NCI-H82 (cell line): ENCODE measurements at regions not wholly inside any gene's neighbourhood (a gene's known extent, or its start where the extent isn't known, plus 50 kb on each side); places are given as distances from the start of the nearest gene placed in this dataset.

ENCODE experiments used
- DNase-seq: peaks from one replicate; lab custom pipeline; 2025; lab: John Stamatoyannopoulos, UW

- no peak for DNase-seq
Measured at GRCh38 chr4:127534041-127534825, 98.5 kb upstream of the INTU start.

GRCh38 chr4:127538016-127538415, 94.7 kb upstream of the INTU start:
- DNase-seq: no peak

- DNase-seq: no peak
Measured at GRCh38 chr4:127540497-127541025, 92.2 kb upstream of the INTU start.

DNA sequence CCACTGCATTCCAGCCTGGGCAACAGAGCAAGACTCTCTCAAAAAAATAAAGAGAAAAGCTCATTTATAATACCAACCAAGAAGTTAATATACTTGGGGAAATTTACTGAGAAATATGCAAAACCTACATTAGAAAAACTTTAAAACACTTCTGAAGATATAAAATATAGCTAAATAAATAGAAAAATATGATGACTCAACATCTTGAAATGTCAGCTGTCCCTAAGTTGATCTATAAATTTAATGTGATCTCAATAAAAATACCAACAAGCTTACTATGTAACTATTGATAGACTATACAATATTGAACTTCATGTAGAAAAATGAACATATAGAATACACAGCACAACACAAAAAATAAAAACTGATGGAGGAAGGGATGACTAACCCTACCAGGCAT, 87.5 kb upstream of the INTU start:
- no peak for DNase-seq

DNA sequence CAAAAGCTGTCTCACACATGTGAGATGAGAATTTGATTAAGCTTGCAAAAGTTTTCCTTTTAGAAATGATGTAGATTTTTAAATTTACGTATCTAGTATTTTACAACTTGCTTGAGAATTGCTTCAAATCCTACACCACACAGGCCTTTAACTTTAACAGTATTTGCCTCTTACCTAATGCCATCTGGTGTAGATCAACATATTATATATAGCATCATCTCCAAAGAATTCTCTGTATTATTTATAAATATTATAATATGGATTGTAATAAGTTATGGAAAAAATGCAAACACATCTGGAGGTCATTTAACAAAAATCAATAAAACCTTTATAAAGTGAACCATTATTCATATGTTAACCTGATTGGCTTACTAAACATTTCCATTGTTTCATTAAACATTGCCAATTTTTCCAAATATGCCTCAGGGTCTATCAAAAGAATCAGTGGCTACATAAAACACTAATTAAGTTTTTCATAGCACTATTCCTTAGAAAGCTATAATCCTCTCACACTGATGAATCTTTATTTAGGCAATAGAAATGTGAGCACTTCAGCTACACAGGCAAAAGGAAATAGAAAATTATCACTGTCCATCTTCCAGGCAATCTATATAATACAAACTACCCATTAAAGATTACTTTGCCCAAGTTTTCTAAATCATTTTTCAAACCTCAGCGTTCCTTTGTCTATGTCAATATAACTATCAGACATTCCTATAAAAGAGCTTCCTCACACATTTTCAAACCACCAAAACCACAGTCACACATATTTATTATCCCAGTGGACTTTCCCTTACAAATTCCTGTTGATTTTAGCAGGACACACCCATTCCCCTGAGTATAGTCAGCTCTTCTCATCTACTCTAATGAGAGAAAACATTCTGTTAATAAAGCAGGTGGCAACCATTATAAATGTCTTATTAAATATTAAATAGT, 83.5 kb upstream of the INTU start:
- no peak for DNase-seq

DNA sequence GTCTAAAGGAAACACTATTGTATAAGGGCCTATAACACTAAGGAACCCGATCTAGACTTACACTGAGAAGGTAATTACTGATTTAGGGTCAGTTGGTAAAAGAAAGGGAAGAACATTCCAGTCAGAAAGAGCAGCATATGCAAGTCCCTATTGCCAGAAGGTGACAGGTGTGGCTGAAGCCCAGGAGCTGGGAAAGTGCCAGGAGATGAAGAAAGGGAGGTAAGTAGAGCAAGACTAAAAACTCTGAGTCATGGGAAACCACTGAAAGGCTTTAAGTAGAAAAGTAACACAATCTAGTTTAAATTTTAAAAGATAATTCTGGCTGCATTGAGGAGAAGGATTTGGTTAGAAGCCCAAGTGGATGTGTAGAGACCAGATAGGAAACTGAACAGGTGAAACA, 77.7 kb upstream of the INTU start:
- DNase-seq: no peak

GRCh38 chr4:127558088-127558487, 74.7 kb upstream of the INTU start:
- no peak for DNase-seq

GRCh38 chr4:127558489-127559407, 74.0 kb upstream of the INTU start:
- DNase-seq: no peak

- no peak for DNase-seq
Measured at GRCh38 chr4:127559981-127560380, 72.8 kb upstream of the INTU start.

DNA sequence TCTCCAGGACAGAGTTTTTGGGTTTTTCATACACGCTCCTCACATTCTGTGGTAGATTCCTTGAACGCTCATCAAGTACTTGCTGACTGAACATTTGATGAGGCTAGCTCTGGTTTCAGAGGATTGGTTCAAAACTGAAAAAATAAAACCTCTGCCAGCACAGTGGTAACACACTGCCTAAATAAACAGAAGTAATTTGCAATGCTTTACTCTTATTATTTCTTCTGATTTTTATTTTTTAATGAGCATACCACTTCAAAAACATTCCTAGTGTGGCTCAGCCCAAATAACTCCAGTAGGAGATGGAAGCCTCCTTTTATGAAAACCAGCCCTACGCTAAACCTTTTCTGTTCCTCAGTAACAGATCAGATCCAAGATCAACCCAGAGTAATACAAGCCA, 72.0 kb upstream of the INTU start:
- DNase-seq: no peak

DNA sequence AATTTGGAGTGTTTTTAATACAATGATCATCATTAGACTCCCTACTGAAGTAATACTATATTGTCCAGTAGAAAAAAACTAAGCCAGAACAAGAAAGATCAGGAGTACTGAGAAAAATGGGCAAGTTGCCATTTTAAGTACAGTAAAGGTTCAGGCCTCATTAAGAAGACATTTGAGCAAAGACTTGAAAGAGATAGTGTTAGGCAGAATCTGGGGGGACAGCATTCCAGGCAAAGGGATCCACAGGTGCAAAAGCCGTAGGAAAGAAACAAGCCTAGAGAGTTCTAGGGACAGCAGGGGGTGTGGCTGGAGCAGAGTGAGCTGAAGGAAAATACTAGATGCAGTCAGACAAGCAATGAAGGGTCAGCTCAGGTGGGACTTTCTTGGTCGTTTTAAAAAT, 58.1 kb upstream of the INTU start:
- DNase-seq: no peak

DNA sequence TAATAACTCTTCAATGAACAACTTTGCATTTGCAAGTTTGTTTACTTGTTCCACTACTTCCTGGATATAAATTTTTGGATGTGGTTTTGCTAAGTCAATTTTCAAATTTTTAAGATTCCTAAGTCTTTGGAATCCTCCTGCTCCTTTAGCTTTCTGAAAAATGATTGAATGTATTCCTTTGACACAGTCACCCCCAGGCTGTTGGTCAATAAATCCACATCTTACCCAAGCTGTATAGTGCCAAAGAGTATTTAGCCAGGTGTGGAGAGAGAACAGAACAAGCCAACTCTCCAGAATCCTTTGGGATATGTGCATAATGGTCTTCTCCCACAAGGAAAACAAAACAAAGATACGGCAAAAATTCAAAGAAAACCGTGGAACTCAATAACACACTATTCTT, 56.9 kb upstream of the INTU start:
- no peak for DNase-seq

DNA sequence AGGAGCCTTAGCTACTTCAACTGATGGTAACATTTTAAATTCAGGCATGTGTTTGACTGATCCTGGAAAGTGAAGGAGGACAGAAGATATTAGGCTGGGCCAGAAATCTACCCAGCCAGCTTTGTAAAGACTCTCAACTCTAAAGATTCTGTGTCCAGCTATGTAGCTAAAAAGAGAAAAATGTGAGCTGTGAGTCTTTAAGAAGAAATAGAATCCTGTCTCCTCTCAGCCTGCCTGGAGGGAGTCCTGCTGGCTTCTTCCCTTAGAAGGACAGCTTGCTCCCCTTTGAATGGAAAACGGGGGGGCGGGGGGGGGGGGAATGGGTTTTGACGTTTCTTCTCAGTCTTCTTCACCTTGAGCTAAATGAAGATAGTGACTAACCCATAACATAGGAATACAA, 54.3 kb upstream of the INTU start:
- no peak for DNase-seq

- DNase-seq: no peak
Measured at GRCh38 chr4:127578967-127579366, 53.8 kb upstream of the INTU start.

- DNase-seq: no peak
Measured at GRCh38 chr4:127579821-127580220, 52.9 kb upstream of the INTU start.

DNA sequence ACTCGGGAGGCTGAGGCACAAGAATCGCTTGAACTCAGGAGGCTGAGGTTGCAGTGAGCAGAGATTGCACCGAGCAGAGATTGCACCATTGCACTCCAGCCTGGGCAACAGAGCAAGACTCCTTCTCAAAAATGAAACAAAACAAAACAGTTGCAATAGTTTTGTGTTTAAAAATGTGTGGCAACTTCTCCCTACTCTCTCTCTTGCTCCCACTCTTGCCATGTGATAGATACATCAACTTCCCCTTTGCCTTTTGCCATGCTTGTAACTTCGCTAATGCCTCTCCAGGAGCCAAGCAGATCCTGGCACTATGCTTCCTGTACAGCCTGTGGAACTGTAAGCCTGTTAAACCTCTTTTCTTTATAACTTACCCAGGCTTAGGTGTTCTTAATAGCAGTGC, 52.5 kb upstream of the INTU start:
- DNase-seq: no peak

- DNase-seq: no peak
Measured at GRCh38 chr4:127580891-127581290, 51.9 kb upstream of the INTU start.
